Glutamatergic neuron (in vitro differentiated cells): ENCODE measurements at regions not wholly inside any gene's neighbourhood (a gene's known extent, or its start where the extent isn't known, plus 50 kb on each side); places are given as distances from the start of the nearest gene placed in this dataset.

Source experiments
- DNase-seq: peaks from one replicate; pipeline ENCODE4 v3.0.0; 2022
- H3K27ac Mint-ChIP-seq: one replicate; pipeline ENCODE4 v1.8.0; 2020; ENCODE audit warnings: mild to moderate bottlenecking, mixed read lengths, inconsistent platforms; ENCODE audit not compliant: unreplicated experiment
- H3K27me3 Mint-ChIP-seq: one replicate; pipeline ENCODE4 v1.8.0; 2020; ENCODE audit warnings: mild to moderate bottlenecking, moderate library complexity, mixed read lengths, inconsistent platforms; ENCODE audit not compliant: unreplicated experiment
- H3K36me3 Mint-ChIP-seq: one replicate; pipeline ENCODE4 v1.8.0; 2020; ENCODE audit warnings: mild to moderate bottlenecking, mixed read lengths, inconsistent platforms; ENCODE audit not compliant: unreplicated experiment
- H3K4me1 Mint-ChIP-seq: one replicate; pipeline ENCODE4 v1.8.0; 2020; ENCODE audit warnings: mild to moderate bottlenecking, low read depth, mixed read lengths, inconsistent platforms; ENCODE audit not compliant: unreplicated experiment
- H3K4me3 Mint-ChIP-seq: one replicate; pipeline ENCODE4 v1.8.0; 2020; ENCODE audit warnings: mild to moderate bottlenecking, mixed read lengths, inconsistent platforms; ENCODE audit not compliant: unreplicated experiment
- H3K9me3 Mint-ChIP-seq: one replicate; pipeline ENCODE4 v1.8.0; 2020; ENCODE audit warnings: mild to moderate bottlenecking, moderate library complexity, mixed read lengths, inconsistent platforms; ENCODE audit not compliant: unreplicated experiment
- CTCF ChIP-seq: fragments of 200-600 bp; sonication (generic); IDR thresholded peaks from one replicate; pipeline ENCODE4 v1.5.0; 2021; ENCODE audit not compliant: partially characterized antibody, unreplicated experiment

GRCh38 chr11:23364076-23364475, 503.8 kb upstream of the CCDC179 start:
- no peak overlapping the region for H3K27ac Mint-ChIP-seq
- no peak for DNase-seq
- no peaks in the 10 kb centered on the region for H3K27me3 Mint-ChIP-seq
- H3K36me3 Mint-ChIP-seq = no peaks in the 10 kb centered on the region
- TF ChIP-seq CTCF = no peak
- no peaks in the 10 kb centered on the region for H3K4me1 Mint-ChIP-seq
- no peak overlapping the region for H3K4me3 Mint-ChIP-seq
- no peaks in the 10 kb centered on the region for H3K9me3 Mint-ChIP-seq

DNA sequence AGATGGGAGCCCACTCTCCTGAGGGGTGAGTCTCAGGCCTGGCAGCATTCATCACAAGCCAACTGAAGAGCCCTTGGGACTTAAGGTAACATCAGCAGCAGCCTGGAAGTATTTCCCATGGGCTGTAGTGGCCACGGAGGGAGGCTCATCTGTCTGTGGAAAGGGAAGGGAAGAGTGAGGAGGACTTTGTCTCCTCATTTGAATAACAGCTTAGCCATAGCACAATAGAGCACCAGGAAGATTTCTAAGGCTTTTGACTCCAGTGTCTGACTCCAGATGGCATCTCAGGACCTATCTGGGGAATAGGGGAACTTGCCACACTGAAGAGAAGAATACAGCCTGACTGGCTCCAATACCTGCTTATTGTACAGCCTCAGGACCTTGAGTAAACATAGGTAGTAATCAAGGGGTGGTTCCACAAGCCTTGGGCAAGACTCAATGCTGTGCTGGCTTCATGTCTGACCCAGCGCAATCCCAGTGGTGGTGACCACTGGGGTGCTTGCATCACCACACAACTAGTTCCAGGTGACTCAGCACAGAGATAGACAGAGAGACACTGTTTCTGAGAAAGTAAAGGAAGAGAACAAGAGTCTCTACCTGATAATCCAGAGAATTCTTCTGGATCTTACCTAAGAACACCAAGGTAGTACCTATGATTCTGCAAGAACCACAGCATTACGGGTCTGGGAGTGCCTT, 510.5 kb upstream of the CCDC179 start:
- H3K27me3 Mint-ChIP-seq = no peaks in the 10 kb centered on the region
- H3K4me1 Mint-ChIP-seq = no peaks in the 10 kb centered on the region
- H3K27ac Mint-ChIP-seq = no peak overlapping the region
- no peaks in the 10 kb centered on the region for H3K36me3 Mint-ChIP-seq
- H3K9me3 Mint-ChIP-seq = peaks cover 2% of the 10 kb centered on the region
- no peak overlapping the region for H3K4me3 Mint-ChIP-seq
- TF ChIP-seq CTCF = no peak
- DNase-seq = no peak

DNA sequence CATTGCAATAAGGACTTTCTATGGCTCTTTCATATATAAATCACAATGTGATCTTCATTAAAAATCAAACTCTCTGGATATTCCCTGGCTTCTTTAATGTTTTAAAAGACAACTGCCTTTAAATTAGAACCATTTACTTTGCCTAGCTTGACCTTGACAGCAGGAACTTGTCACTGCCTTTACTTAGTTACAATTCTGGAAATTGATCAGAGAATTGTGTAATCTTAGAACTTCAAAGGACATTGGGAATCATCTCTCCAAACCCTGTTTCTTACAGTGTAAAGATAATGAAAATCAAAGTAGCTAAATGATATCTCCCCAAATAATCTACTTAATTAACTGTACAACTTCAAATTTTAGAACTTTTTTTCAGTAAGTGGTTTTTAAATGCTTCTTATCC, 517.6 kb upstream of the CCDC179 start:
- DNase-seq = no peak
- no peak for TF ChIP-seq CTCF
- Mint-ChIP-seq H3K36me3 (no peaks in the 10 kb centered on the region), H3K4me1 (no peaks in the 10 kb centered on the region), H3K9me3 (peaks cover 2% of the 10 kb centered on the region), H3K27ac (no peak overlapping the region), H3K27me3 (no peaks in the 10 kb centered on the region), H3K4me3 (no peak overlapping the region)

GRCh38 chr11:23391031-23391430, 530.8 kb upstream of the CCDC179 start:
- DNase-seq = no peak
- no peak overlapping the region for H3K27ac Mint-ChIP-seq
- no peaks in the 10 kb centered on the region for H3K36me3 Mint-ChIP-seq
- no peaks in the 10 kb centered on the region for H3K27me3 Mint-ChIP-seq
- H3K4me1 Mint-ChIP-seq = no peaks in the 10 kb centered on the region
- no peak overlapping the region for H3K4me3 Mint-ChIP-seq
- TF ChIP-seq CTCF = no peak
- H3K9me3 Mint-ChIP-seq = no peaks in the 10 kb centered on the region

DNA sequence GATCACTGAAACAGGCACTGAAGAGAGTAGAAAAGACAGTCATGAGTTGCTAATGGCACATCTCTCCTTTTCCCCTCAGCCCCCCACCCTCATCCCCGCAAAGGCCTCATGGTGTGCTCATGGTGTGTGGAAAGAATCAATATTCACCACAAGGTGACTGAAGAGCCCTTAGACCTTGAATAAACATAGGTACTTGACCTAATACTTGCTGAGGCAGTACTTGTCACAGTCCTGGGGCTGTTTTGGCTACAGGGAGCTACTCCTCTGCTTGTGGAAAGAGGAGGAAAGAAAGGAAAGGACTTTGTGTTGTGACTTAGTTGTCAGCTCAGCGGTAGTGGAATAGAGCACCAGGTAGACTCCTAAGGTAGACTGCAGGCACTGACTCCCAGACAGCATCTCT, 537.8 kb upstream of the CCDC179 start:
- no peak overlapping the region for H3K27ac Mint-ChIP-seq
- H3K4me1 Mint-ChIP-seq = no peaks in the 10 kb centered on the region
- peaks cover 1% of the 10 kb centered on the region for H3K36me3 Mint-ChIP-seq
- TF ChIP-seq CTCF = no peak
- no peak for DNase-seq
- H3K9me3 Mint-ChIP-seq = peaks cover 2% of the 10 kb centered on the region
- no peaks in the 10 kb centered on the region for H3K27me3 Mint-ChIP-seq
- no peak overlapping the region for H3K4me3 Mint-ChIP-seq
